DND-41 (cell line): ENCODE measurements at regions not wholly inside any gene's neighbourhood (a gene's known extent, or its start where the extent isn't known, plus 50 kb on each side); places are given as distances from the start of the nearest gene placed in this dataset.

Source experiments
- CTCF ChIP-seq: IDR thresholded peaks from 2 replicates; pipeline ENCODE4 v1.5.1; 2012; ENCODE audit warnings: borderline replicate concordance, low read length, moderate library complexity, mild to moderate bottlenecking; ENCODE audit not compliant: poor library complexity, severe bottlenecking; ENCODE audit errors: extremely low read depth
- EZH2 ChIP-seq: IDR thresholded peaks from 3 replicates; pipeline ENCODE4 v1.6.1; 2012; ENCODE audit warnings: borderline replicate concordance, low read depth, mild to moderate bottlenecking, moderate library complexity, low read length, inconsistent platforms; ENCODE audit not compliant: severe bottlenecking

- TF ChIP-seq CTCF (no peak), EZH2 (no peak)
Measured at GRCh38 chr10:47198221-47198620, 101.8 kb upstream of the GDF10 start.
